Nephron (organoid): ENCODE measurements at regions not wholly inside any gene's neighbourhood (a gene's known extent, or its start where the extent isn't known, plus 50 kb on each side); places are given as distances from the start of the nearest gene placed in this dataset.

ENCODE experiments used
- H3K27ac Mint-ChIP-seq, 3 experiments: 2 replicates each; pipeline ENCODE4 v1.8.0; 2020; ENCODE audit warnings: mixed read lengths in 3 of 3, mild to moderate bottlenecking in 2 of 3, moderate library complexity in 1 of 3
- H3K27me3 Mint-ChIP-seq: 2 replicates; pipeline ENCODE4 v1.8.0; 2021; ENCODE audit warnings: low read depth, mild to moderate bottlenecking, moderate library complexity, mixed read lengths
- H3K36me3 Mint-ChIP-seq: 2 replicates; pipeline ENCODE4 v1.8.0; 2020; ENCODE audit warnings: low read depth, mixed read lengths
- H3K4me1 Mint-ChIP-seq: 2 replicates; pipeline ENCODE4 v1.8.0; 2020; ENCODE audit warnings: mixed read lengths
- H3K4me3 Mint-ChIP-seq, 3 experiments: 2 replicates each; pipeline ENCODE4 v1.8.0; 2020; ENCODE audit warnings: mild to moderate bottlenecking in 3 of 3, mixed read lengths in 3 of 3, moderate library complexity in 2 of 3
- H3K9me3 Mint-ChIP-seq: 2 replicates; pipeline ENCODE4 v1.8.0; 2020; ENCODE audit warnings: mixed read lengths
- TF ChIP-seq, protein P1 (sequence below), 3 experiments: fragments of 200-600 bp; sonication (generic); IDR thresholded peaks; one replicate each; pipeline ENCODE4 v1.5.0; 2021; ENCODE audit warnings: antibody characterized with exemption in 3 of 3; ENCODE audit not compliant: unreplicated experiment in 3 of 3

GRCh38 chr5:92580814-92581213 is 1000.2 kb downstream of the NR2F1-AS1 start:
- Mint-ChIP-seq H3K36me3 (no peaks in the 10 kb centered on the region), H3K27me3 (no peaks in the 10 kb centered on the region), H3K4me3 (no peak overlapping the region), H3K9me3 (peaks cover 4% of the 10 kb centered on the region), H3K4me1 (no peaks in the 10 kb centered on the region), H3K27ac (no peak overlapping the region)
- TF ChIP-seq, protein P1, sequence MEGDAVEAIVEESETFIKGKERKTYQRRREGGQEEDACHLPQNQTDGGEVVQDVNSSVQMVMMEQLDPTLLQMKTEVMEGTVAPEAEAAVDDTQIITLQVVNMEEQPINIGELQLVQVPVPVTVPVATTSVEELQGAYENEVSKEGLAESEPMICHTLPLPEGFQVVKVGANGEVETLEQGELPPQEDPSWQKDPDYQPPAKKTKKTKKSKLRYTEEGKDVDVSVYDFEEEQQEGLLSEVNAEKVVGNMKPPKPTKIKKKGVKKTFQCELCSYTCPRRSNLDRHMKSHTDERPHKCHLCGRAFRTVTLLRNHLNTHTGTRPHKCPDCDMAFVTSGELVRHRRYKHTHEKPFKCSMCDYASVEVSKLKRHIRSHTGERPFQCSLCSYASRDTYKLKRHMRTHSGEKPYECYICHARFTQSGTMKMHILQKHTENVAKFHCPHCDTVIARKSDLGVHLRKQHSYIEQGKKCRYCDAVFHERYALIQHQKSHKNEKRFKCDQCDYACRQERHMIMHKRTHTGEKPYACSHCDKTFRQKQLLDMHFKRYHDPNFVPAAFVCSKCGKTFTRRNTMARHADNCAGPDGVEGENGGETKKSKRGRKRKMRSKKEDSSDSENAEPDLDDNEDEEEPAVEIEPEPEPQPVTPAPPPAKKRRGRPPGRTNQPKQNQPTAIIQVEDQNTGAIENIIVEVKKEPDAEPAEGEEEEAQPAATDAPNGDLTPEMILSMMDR (IDR thresholded peaks at IDR 0.05; ENCODE audit: unreplicated experiment in 3 of 3): no peak

DNA sequence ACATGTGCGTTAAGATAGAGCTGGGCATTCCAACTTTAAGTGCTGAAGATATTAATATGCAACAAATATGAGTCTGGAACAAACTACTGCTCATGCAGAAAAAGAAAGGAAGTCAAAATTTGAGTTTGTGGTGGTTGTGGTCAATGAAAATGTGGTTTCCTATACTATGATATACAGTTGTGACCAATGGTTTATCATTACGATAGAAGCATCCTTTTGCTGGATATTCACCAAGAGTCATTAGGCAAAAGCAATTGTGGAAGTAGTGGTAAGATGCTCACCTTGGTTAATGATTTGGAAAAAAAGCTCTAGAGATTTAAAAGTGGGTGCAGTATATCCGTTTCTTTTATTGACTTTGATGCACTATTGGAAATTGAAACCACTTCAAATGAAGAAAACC is 1007.0 kb downstream of the NR2F1-AS1 start:
- TF ChIP-seq, protein P1 (IDR thresholded peaks at IDR 0.05; ENCODE audit: unreplicated experiment in 3 of 3): no peak
- Mint-ChIP-seq H3K9me3 (peaks cover 4% of the 10 kb centered on the region), H3K36me3 (no peaks in the 10 kb centered on the region), H3K4me3 (no peak overlapping the region), H3K27ac (no peak overlapping the region), H3K27me3 (no peaks in the 10 kb centered on the region), H3K4me1 (no peaks in the 10 kb centered on the region)

DNA sequence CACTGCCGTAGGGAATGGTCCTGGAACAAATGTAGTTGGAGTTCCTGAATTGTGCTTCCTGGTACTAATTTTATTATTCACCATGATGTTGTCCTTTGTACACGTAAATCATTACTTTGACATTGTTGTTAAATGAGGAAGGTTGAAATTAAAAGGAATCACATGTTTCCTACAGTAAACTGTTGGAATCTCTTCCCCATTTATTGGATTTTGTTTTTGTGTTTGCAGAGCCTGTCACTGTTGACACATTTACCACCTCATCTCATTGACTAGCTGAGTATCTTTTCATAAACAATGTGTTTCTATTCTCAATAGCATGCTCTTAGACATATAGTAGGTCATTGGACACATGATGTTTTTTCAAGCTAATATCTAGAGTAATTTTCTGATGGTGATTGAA is 1012.5 kb downstream of the NR2F1-AS1 start:
- no peak overlapping the region for H3K4me3 Mint-ChIP-seq
- H3K36me3 Mint-ChIP-seq: no peaks in the 10 kb centered on the region
- peaks cover 22% of the 10 kb centered on the region for H3K4me1 Mint-ChIP-seq
- TF ChIP-seq, protein P1 (IDR thresholded peaks at IDR 0.05; ENCODE audit: unreplicated experiment in 3 of 3): no peak
- no peaks in the 10 kb centered on the region for H3K9me3 Mint-ChIP-seq
- H3K27me3 Mint-ChIP-seq: no peaks in the 10 kb centered on the region
- H3K27ac Mint-ChIP-seq: no peak overlapping the region

DNA sequence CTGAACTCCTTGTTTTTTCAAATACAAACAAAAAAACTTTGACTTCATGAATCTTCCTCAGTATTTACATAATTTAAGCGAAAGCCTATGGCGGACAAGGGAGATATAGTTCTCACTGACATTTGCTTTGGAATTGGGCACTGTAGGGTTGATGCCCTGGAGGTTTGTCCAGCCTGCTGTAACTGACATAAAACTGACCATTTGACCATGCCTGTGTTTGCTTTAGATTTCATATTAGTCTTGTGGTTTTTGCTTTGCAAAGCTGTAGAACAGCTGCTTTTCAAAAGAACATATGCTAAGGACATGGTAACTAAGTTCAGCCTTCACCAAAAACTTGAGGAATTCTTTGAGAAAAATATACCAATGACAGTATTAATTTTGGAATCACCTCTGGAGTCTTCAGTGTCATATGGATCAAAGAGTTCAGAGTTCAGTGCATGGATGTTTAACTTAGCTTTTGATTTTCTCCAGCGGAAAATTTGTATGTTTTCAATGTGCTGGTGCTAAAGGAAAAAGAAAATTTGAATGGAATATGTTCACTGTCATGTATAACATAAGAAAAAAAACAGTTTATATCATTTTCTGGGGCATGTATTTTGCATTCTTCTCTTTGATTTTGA is 1013.1 kb downstream of the NR2F1-AS1 start:
- no peaks in the 10 kb centered on the region for H3K36me3 Mint-ChIP-seq
- H3K27ac Mint-ChIP-seq: peak overlapping the region in 1 of 3 experiments; percentile 19
- H3K4me1 Mint-ChIP-seq: peaks cover 22% of the 10 kb centered on the region
- no peak overlapping the region for H3K4me3 Mint-ChIP-seq
- TF ChIP-seq, protein P1 (IDR thresholded peaks at IDR 0.05; ENCODE audit: unreplicated experiment in 3 of 3): no peak
- no peaks in the 10 kb centered on the region for H3K9me3 Mint-ChIP-seq
- no peaks in the 10 kb centered on the region for H3K27me3 Mint-ChIP-seq

DNA sequence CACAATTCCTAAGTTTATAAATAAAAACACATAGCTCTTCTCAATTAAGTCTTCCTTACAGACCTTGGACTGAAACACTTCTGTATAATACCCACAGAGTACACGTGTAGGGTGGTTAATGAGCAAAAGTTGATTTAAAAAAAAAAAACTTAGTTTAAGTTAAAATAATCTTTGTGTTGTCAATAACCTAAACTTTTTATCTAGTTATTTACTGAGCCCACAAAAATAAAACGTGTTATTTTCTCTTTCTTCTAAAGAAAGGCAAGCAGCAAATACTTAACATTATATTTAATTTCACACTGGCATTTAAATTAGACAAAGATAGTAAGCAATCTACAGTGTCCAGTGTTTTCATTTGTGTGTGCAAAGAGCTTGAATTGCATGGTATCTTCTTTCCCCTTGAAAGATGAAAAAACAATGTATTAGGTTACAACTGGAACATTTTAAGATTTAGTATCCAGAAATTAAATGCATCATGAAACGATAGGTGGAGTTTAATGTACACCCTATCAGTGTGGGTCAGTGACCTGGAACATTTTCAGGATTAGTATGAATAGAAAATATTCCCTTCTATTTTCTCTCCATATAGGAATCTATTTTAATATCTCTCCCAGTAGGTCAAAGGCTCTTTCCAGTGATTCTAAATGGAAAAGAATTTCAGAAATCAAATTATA is 1014.8 kb downstream of the NR2F1-AS1 start:
- TF ChIP-seq, protein P1 (IDR thresholded peaks at IDR 0.05; ENCODE audit: unreplicated experiment in 3 of 3): no peak
- H3K4me1 Mint-ChIP-seq: peaks cover 29% of the 10 kb centered on the region
- no peaks in the 10 kb centered on the region for H3K27me3 Mint-ChIP-seq
- no peaks in the 10 kb centered on the region for H3K9me3 Mint-ChIP-seq
- peak overlapping the region; percentile 7 to 56 (median 37) for H3K27ac Mint-ChIP-seq
- no peak overlapping the region for H3K4me3 Mint-ChIP-seq
- no peaks in the 10 kb centered on the region for H3K36me3 Mint-ChIP-seq

GRCh38 chr5:92565673-92566072 is 1015.3 kb downstream of the NR2F1-AS1 start:
- TF ChIP-seq, protein P1 (IDR thresholded peaks at IDR 0.05; ENCODE audit: unreplicated experiment in 3 of 3): no peak
- H3K27me3 Mint-ChIP-seq: no peaks in the 10 kb centered on the region
- no peak overlapping the region for H3K4me3 Mint-ChIP-seq
- H3K9me3 Mint-ChIP-seq: no peaks in the 10 kb centered on the region
- no peaks in the 10 kb centered on the region for H3K36me3 Mint-ChIP-seq
- peak overlapping the region in 1 of 3 experiments; percentile 51 for H3K27ac Mint-ChIP-seq
- peaks cover 34% of the 10 kb centered on the region for H3K4me1 Mint-ChIP-seq
